Hepatocyte (in vitro differentiated cells): ENCODE measurements at regions not wholly inside any gene's neighbourhood (a gene's known extent, or its start where the extent isn't known, plus 50 kb on each side); places are given as distances from the start of the nearest gene placed in this dataset.

ENCODE experiments used
- EZH2 ChIP-seq: fragments of 200-600 bp; sonication (generic); IDR thresholded peaks from 2 replicates; pipeline ENCODE4 v1.6.1; 2016; ENCODE audit warnings: antibody characterized with exemption, mild to moderate bottlenecking, borderline replicate concordance
- TF ChIP-seq, protein P1 (sequence below): fragments of 200-600 bp; sonication (generic); IDR thresholded peaks from 2 replicates; pipeline ENCODE4 v1.5.1; 2016; ENCODE audit warnings: antibody characterized with exemption, mild to moderate bottlenecking; ENCODE audit not compliant: poor library complexity

DNA sequence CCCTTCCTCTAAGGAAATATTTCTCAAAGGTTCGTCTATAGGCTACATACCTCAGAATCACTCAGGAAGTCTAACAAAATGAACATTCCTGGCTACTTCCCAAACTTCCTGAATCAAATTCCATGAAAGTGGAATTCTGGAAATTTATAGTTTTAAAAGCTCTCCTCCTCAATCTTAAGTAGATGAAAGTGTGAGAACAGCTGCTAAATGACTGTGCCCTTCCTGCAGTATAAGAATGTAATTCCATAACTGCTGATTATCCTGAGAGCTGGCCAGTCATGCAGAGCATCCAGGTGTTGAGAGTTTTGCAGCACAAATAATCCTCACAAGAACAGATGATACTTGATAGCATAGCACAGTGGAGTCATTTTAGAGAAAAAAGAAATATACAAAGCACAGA is 265.0 kb downstream of the KCNJ3 start:
- no peak for TF ChIP-seq EZH2
- TF ChIP-seq, protein P1, sequence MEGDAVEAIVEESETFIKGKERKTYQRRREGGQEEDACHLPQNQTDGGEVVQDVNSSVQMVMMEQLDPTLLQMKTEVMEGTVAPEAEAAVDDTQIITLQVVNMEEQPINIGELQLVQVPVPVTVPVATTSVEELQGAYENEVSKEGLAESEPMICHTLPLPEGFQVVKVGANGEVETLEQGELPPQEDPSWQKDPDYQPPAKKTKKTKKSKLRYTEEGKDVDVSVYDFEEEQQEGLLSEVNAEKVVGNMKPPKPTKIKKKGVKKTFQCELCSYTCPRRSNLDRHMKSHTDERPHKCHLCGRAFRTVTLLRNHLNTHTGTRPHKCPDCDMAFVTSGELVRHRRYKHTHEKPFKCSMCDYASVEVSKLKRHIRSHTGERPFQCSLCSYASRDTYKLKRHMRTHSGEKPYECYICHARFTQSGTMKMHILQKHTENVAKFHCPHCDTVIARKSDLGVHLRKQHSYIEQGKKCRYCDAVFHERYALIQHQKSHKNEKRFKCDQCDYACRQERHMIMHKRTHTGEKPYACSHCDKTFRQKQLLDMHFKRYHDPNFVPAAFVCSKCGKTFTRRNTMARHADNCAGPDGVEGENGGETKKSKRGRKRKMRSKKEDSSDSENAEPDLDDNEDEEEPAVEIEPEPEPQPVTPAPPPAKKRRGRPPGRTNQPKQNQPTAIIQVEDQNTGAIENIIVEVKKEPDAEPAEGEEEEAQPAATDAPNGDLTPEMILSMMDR: no peak
